ENCODE measurements at regions not wholly inside any gene's neighbourhood (a gene's known extent, or its start where the extent isn't known, plus 50 kb on each side); places are given as distances from the start of the nearest gene placed in this dataset.

DNA sequence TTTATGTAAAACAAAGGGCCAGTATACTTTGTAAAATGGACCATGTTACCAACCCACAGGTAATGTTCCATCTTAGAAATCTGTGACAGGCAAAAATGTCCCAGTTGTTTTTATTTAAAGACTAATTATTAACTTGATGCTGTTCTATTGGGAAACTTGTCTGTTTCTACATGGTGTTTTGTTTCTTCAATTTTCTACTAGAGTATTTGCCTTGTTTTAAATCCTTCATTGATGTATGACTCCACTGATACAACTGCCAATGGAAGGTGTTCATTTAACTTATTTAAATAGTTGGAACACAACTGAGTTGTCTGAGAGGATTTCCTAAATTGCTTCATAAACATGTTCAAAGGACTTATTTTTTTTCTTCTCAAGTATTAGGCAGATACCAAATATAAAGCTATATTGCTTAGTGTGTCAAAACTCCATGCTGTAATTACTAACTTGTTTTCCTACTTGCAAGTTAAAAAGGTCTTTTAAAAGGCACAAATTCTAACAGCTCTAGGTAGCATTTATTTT, 152.0 kb upstream of the XPO1 start:
- H3K27ac ChIP-seq, result no peak overlapping the region
- H3K9me3 ChIP-seq, result no peaks in the 10 kb centered on the region
- no peaks in the 10 kb centered on the region for H3K27me3 ChIP-seq
- H3K4me3 ChIP-seq, result no peak overlapping the region
- H3K4me1 ChIP-seq, result peaks cover 0 to 12% (median under 1%) of the 10 kb centered on the region in 4 donors
- H3K36me3 ChIP-seq, result no peaks in the 10 kb centered on the region
- intact Hi-C loops (cut with DNase I; ENCODE audit: low total_unique reads), result loop anchor here (10.0 kb wide), 1 partner anchor 155 kb away; the partner anchor contains the start of gene XPO1
- no peak for DNase-seq
- TF ChIP-seq CTCF (IDR thresholded peaks at IDR 0.05), result no peak

- no peak for TF ChIP-seq CTCF (IDR thresholded peaks at IDR 0.05)
- Histone ChIP-seq H3K4me3 (no peak overlapping the region), H3K27me3 (no peaks in the 10 kb centered on the region), H3K4me1 (peaks cover 0 to 8% (median 0%) of the 10 kb centered on the region in 4 donors), H3K9me3 (no peaks in the 10 kb centered on the region), H3K36me3 (no peaks in the 10 kb centered on the region), H3K27ac (no peak overlapping the region)
- intact Hi-C loops (cut with DNase I; ENCODE audit: low total_unique reads), result no loop called here
- DNase-seq, result no peak
Measured at GRCh38 chr2:61689568-61689967, 151.4 kb upstream of the XPO1 start.

GRCh38 chr2:61688369-61689334, 150.5 kb upstream of the XPO1 start:
- no peak overlapping the region for H3K27ac ChIP-seq
- no peak for DNase-seq
- TF ChIP-seq CTCF (IDR thresholded peaks at IDR 0.05), result no peak

GRCh38 chr2:61679096-61679495, 140.9 kb upstream of the XPO1 start:
- Histone ChIP-seq H3K36me3 (no peaks in the 10 kb centered on the region), H3K4me3 (no peak overlapping the region), H3K27ac (no peak overlapping the region), H3K9me3 (peaks cover 0 to 3% (median 0%) of the 10 kb centered on the region in 3 donors), H3K27me3 (no peaks in the 10 kb centered on the region), H3K4me1 (no peaks in the 10 kb centered on the region)
- DNase-seq, result no peak
- TF ChIP-seq CTCF (IDR thresholded peaks at IDR 0.05), result no peak
- intact Hi-C loops (cut with DNase I; ENCODE audit: low total_unique reads), result no loop called here

More at GRCh38 chr2:61688369-61689334, 150.5 kb upstream of the XPO1 start:
- intact Hi-C loops (cut with DNase I; ENCODE audit: low total_unique reads), result no loop called here
- Histone ChIP-seq H3K9me3 (no peaks in the 10 kb centered on the region), H3K4me3 (no peak overlapping the region), H3K4me1 (no peaks in the 10 kb centered on the region), H3K27me3 (no peaks in the 10 kb centered on the region), H3K36me3 (no peaks in the 10 kb centered on the region)

- Histone ChIP-seq H3K4me1 (no peaks in the 10 kb centered on the region), H3K27ac (no peak overlapping the region), H3K27me3 (no peaks in the 10 kb centered on the region), H3K4me3 (no peak overlapping the region), H3K36me3 (no peaks in the 10 kb centered on the region), H3K9me3 (peaks cover 0 to 3% (median 0%) of the 10 kb centered on the region in 3 donors)
- intact Hi-C loops (cut with DNase I; ENCODE audit: low total_unique reads), result no loop called here
- DNase-seq, result no peak
- no peak for TF ChIP-seq CTCF (IDR thresholded peaks at IDR 0.05)
Measured at GRCh38 chr2:61677942-61678341, 139.8 kb upstream of the XPO1 start.
